Pancreas (tissue), 10 donors: ENCODE measurements at regions not wholly inside any gene's neighbourhood (a gene's known extent, or its start where the extent isn't known, plus 50 kb on each side); places are given as distances from the start of the nearest gene placed in this dataset.

Experiments used
- ATAC-seq, 4 donors: fragments of 200-7000 bp; cut with Tn5 transposase; one replicate each; pipeline versions ENCODE4 v1.8.0 to v1.9.1; 2020; ENCODE audit warnings: mild to moderate bottlenecking in 4 of 4, moderate library complexity in 4 of 4
- DNase-seq, 6 donors: peaks; one replicate each; pipeline ENCODE4 v3.0.0-alpha.2; 2020
- FAIRE-seq: peaks from 2 replicates; lab custom pipeline; 2012; peaks lifted over from hg19 to GRCh38; lab: Jason Lieb, UNC
- H3K27ac ChIP-seq, 4 donors: fragments of 200-600 bp; sonication (generic); 1 replicate in 3 of 4; 2 replicates in 1 of 4; pipeline versions ENCODE4 v1.5.0 to v1.8.0; 2020
- H3K27me3 ChIP-seq, 4 donors: fragments of 200-600 bp; one replicate each; pipeline ENCODE4 v1.8.0; 2021
- H3K36me3 ChIP-seq, 3 donors: fragments of 200-600 bp; sonication (generic) in 1 of 3; one replicate each; pipeline versions ENCODE4 v1.5.0 to v1.8.0; 2020 to 2021
- H3K4me1 ChIP-seq, 3 donors: fragments of 200-600 bp; one replicate each; pipeline ENCODE4 v1.8.0; 2021
- H3K4me3 ChIP-seq, 4 donors: fragments of 200-600 bp; sonication (generic) in 2 of 4; one replicate each; pipeline versions ENCODE4 v1.5.0 to v1.8.0; 2020 to 2021
- H3K9me3 ChIP-seq, 4 donors: fragments of 200-600 bp; one replicate each; pipeline ENCODE4 v1.8.0; 2021
- WGBS, 2 donors: extraction: QIAGEN DNeasy Blood & Tissue Kit; methylation state at CpG; one replicate each; pipeline ENCODE4 v1.1.7; 2013; 5-methylcytosine and 5-hydroxymethylcytosine counted together
- intact Hi-C, 3 donors: fragments of 100-400 bp; cut with DNase I; formaldehyde crosslinking; loops; one replicate each; pipeline versions ENCODE4 v1.11.1 to v1.14.2; 2022
- TF ChIP-seq, protein P1 (sequence below), 4 donors: fragments of 200-600 bp; sonication (generic) in 3 of 4; IDR thresholded peaks; one replicate each; pipeline versions ENCODE4 v1.5.0 to v1.8.0; 2021; ENCODE audit warnings: antibody characterized with exemption in 4 of 4
- donor health status: healthy with polysubstance abuse.
- donor health status: DM: no; HTN: no; CAD: no; lungs with moderate emphysema.
- donor health status: DM: no; HTN: no; CAD: no.
- donor health status: control.
- donor health status: control.
- donor health status: Bipolar disorder and iron deficiency.
- donor health status: DM: yes; HTN: yes; CAD: no.
- donor health status: DM: no; HTN: no; CAD: no.
- donor health status: DM: no; HTN: no; CAD: no.
- donor health status: DM: yes; HTN: yes; CAD: no.

DNA sequence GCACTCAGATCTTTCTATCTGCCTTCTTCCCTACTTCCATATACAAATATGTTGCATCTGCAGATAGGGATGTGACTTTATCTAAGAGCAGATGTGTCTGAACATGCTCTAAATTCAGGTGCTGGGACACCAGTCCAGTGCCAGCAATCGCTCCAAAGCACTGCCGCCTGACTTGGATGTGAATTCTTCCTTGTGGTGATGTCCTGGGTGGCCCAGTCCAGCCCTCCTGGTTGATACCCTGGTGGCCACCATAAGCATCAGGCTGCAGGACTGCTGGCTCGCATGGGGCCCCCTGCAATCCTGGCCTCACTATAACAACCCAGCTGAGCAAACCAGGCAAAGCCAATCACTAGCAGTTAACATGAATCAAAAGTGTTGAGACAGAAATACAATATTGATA lies 149.2 kb upstream of the PDE1C start:
- TF ChIP-seq, protein P1, sequence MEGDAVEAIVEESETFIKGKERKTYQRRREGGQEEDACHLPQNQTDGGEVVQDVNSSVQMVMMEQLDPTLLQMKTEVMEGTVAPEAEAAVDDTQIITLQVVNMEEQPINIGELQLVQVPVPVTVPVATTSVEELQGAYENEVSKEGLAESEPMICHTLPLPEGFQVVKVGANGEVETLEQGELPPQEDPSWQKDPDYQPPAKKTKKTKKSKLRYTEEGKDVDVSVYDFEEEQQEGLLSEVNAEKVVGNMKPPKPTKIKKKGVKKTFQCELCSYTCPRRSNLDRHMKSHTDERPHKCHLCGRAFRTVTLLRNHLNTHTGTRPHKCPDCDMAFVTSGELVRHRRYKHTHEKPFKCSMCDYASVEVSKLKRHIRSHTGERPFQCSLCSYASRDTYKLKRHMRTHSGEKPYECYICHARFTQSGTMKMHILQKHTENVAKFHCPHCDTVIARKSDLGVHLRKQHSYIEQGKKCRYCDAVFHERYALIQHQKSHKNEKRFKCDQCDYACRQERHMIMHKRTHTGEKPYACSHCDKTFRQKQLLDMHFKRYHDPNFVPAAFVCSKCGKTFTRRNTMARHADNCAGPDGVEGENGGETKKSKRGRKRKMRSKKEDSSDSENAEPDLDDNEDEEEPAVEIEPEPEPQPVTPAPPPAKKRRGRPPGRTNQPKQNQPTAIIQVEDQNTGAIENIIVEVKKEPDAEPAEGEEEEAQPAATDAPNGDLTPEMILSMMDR (IDR thresholded peaks at IDR 0.05) = no peak
- no peaks in the 10 kb centered on the region for H3K9me3 ChIP-seq
- no peaks in the 10 kb centered on the region for H3K27me3 ChIP-seq
- intact Hi-C loops = loop anchor here in 1 of 3 donors (5.0 kb wide), 1 partner anchor 258 kb away; no protein-coding TSS in a partner anchor
- no peak overlapping the region for H3K27ac ChIP-seq
- no peak for FAIRE-seq
- no peak for ATAC-seq
- no peaks in the 10 kb centered on the region for H3K4me1 ChIP-seq
- no peak for DNase-seq
- H3K4me3 ChIP-seq = no peak overlapping the region
- WGBS, 2 donors = 84 to 87% methylated on average over 3 of the region's 3 CpGs
- no peaks in the 10 kb centered on the region for H3K36me3 ChIP-seq

DNA sequence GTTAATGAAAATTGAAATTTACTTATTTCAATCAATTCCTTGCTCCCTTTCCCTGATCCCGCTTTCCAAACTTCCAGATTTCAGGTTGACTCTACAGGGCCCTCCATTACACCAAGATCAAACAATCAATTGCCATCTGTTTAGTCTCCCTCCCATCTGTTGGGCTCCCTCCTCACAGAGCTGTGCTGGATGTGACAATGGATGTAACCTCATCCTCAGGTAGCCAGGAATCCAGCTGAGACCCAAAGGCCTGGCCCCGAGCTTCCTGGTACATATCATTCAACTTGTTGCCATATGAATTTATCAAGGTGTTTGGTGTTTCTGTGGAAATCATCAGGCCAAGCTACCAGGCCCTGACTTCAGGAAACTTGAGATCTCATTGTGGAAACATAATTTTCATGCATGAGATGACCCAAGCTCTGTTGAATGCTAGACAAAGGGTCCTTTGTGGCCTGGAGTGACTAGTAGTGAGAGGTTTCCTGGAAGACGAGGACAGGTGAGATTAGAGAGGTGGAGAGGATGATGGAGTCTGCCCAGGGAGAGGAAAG lies 148.6 kb upstream of the PDE1C start:
- Histone ChIP-seq H3K9me3 (no peaks in the 10 kb centered on the region), H3K4me3 (no peak overlapping the region), H3K36me3 (no peaks in the 10 kb centered on the region), H3K27ac (no peak overlapping the region), H3K4me1 (no peaks in the 10 kb centered on the region), H3K27me3 (no peaks in the 10 kb centered on the region)
- no peak for ATAC-seq
- 48 to 62% methylated on average over 3 of the region's 3 CpGs for WGBS, 2 donors
- TF ChIP-seq, protein P1 (IDR thresholded peaks at IDR 0.05) = no peak
- intact Hi-C loops = loop anchor here in 1 of 3 donors (5.0 kb wide), 1 partner anchor 258 kb away; no protein-coding TSS in a partner anchor
- DNase-seq = no peak
- FAIRE-seq = no peak

DNA sequence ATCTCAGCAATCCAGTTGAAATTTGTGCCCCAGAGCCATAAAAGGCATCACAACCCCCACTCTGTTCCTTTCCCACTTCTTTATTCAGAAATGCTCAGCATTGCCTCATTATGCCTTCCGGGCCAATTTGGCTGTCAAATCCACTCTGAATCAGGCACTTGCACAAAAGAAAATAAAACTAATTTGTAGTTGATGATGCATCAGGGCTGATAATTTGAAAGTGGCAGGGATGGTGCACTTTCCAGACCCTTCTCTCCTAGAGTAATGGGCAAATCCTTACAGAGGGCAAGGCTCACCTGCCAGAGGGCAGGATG lies 147.9 kb upstream of the PDE1C start:
- intact Hi-C loops = loop anchor here in 1 of 3 donors (5.0 kb wide), 1 partner anchor 259 kb away; no protein-coding TSS in a partner anchor
- no peaks in the 10 kb centered on the region for H3K9me3 ChIP-seq
- no peaks in the 10 kb centered on the region for H3K27me3 ChIP-seq
- H3K4me1 ChIP-seq = no peaks in the 10 kb centered on the region
- DNase-seq (no peak), ATAC-seq (no peak), FAIRE-seq (no peak)
- TF ChIP-seq, protein P1 (IDR thresholded peaks at IDR 0.05) = no peak
- H3K27ac ChIP-seq = no peak overlapping the region
- no peak overlapping the region for H3K4me3 ChIP-seq
- 81 to 85% methylated on average over 1 of the region's 1 CpG for WGBS, 2 donors
- no peaks in the 10 kb centered on the region for H3K36me3 ChIP-seq

DNA sequence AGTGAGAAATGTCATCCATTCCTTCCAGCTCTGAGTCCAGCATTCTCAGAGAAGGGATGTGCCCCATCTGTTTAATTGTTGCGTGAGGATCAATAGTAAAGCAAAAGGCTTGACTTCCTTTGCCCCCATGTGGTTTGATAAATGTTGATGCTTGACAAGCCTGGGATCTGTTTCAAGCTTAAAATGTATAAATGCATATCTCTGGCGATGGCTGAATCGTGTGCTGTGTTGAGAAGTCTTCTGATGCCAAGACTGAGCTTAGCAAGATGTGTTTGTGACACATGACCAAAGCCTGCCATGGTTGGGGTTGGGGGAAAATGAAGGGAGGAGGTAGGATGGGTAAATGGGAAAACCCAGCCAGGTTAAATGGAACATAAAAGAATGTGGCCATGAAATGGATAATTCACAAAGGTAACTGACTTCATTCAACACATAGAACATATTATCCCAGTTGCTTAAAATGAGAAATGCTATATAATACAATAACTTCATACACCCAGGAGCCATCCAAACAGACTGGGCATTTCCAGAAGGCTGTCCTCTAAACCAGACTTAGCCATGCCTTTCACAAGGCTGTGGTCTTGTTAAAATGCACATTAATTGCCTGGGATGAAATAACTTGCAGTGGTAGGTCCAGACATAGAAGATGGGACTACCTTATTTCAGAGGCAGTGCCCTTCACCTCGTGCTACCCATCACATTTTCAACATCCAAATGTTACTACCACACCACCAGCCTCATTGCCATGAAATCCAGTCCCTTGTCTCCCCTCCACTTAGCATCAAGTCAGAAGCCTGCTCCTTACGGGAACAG lies 147.3 kb upstream of the PDE1C start:
- H3K4me1 ChIP-seq = no peaks in the 10 kb centered on the region
- DNase-seq = no peak
- H3K4me3 ChIP-seq = no peak overlapping the region
- TF ChIP-seq, protein P1 (IDR thresholded peaks at IDR 0.05) = no peak
- no peaks in the 10 kb centered on the region for H3K36me3 ChIP-seq
- no peak for FAIRE-seq
- H3K9me3 ChIP-seq = no peaks in the 10 kb centered on the region
- intact Hi-C loops = loop anchor here in 1 of 3 donors (5.0 kb wide), 1 partner anchor 260 kb away; no protein-coding TSS in a partner anchor
- ATAC-seq = no peak
- H3K27ac ChIP-seq = no peak overlapping the region
- no peaks in the 10 kb centered on the region for H3K27me3 ChIP-seq
- 59 to 60% methylated on average over 5 of the region's 5 CpGs for WGBS, 2 donors

DNA sequence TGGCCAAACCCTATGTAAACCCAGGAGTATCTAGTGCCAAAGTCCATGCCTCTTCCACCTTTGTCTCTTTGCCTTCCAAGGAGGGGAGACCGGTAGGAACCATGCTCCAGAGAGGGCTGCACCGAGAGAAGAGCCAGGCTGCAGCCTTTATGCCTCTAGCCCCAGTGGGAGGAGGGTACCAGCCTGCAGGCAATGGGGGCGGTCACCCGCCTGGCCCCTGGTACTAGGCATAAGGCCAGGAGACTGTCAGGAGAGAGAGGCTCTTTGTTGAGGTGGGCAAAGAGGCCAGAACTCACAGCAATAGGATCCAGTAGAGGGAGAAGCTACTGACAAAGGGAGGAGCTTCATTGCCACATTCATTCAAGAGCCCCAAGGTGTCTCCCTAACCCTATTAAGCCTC lies 146.6 kb upstream of the PDE1C start:
- FAIRE-seq (no peak), ATAC-seq (no peak), DNase-seq (no peak)
- H3K9me3 ChIP-seq = no peaks in the 10 kb centered on the region
- no peaks in the 10 kb centered on the region for H3K36me3 ChIP-seq
- H3K27ac ChIP-seq = no peak overlapping the region
- intact Hi-C loops = loop anchor here in 1 of 3 donors (5.0 kb wide), 1 partner anchor 261 kb away; no protein-coding TSS in a partner anchor
- H3K4me1 ChIP-seq = no peaks in the 10 kb centered on the region
- 68 to 74% methylated on average over 4 of the region's 4 CpGs for WGBS, 2 donors
- TF ChIP-seq, protein P1 (IDR thresholded peaks at IDR 0.05) = no peak
- H3K4me3 ChIP-seq = no peak overlapping the region
- no peaks in the 10 kb centered on the region for H3K27me3 ChIP-seq
